GM12875 (cell line): ENCODE measurements at regions not wholly inside any gene's neighbourhood (a gene's known extent, or its start where the extent isn't known, plus 50 kb on each side); places are given as distances from the start of the nearest gene placed in this dataset.

ENCODE experiments used
- H3K4me3 ChIP-seq: one replicate; pipeline ENCODE4 v1.5.1; 2011; ENCODE audit warnings: low read depth, low read length, control low read depth
- TF ChIP-seq, protein P1 (sequence below): IDR thresholded peaks from 2 replicates; pipeline ENCODE4 v1.5.1; 2011; ENCODE audit warnings: low read depth, mild to moderate bottlenecking, control low read depth, inconsistent platforms, low read length, moderate library complexity, borderline replicate concordance; ENCODE audit not compliant: insufficient read depth

DNA sequence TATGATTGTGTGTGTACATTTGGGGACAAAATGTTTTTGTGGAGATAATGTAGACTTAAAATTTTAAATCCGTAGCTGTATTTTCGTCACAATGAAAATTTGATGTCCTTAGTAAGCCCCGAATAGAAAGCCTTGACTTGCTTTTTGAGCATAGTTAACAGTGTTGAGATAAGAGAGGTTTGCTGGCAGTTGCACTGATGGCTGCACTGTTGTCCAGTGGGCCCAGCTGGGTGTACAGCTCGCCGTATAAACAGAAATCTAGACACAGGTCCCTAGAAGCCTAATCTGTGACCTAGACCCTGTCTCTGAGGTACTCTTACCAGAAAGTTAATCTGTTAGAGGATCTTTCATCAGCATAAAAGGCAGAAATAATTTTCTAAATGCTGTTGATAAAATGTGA lies 271.3 kb upstream of the DMRT1 start:
- TF ChIP-seq, protein P1, sequence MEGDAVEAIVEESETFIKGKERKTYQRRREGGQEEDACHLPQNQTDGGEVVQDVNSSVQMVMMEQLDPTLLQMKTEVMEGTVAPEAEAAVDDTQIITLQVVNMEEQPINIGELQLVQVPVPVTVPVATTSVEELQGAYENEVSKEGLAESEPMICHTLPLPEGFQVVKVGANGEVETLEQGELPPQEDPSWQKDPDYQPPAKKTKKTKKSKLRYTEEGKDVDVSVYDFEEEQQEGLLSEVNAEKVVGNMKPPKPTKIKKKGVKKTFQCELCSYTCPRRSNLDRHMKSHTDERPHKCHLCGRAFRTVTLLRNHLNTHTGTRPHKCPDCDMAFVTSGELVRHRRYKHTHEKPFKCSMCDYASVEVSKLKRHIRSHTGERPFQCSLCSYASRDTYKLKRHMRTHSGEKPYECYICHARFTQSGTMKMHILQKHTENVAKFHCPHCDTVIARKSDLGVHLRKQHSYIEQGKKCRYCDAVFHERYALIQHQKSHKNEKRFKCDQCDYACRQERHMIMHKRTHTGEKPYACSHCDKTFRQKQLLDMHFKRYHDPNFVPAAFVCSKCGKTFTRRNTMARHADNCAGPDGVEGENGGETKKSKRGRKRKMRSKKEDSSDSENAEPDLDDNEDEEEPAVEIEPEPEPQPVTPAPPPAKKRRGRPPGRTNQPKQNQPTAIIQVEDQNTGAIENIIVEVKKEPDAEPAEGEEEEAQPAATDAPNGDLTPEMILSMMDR: no peak
- H3K4me3 ChIP-seq: no peak overlapping the region

DNA sequence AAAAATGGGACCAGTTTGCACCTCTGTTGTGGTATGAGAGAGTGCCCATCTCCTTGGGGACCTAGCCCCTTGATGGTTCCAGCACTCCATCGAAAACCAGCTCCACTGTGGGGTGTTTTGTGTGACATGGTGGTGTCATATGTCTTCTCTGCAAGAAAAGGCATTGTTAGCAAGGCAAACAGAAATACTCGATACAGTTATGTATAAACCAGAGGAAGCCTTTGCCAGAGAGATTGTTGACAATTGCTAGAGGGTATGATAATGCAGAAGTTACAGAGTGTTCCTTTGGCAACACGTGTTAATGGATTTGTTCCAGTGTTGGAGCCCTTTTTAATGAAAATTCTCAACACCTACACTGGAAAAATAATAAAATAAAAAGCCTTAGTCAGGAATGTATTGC lies 270.4 kb upstream of the DMRT1 start:
- TF ChIP-seq, protein P1: no peak
- no peak overlapping the region for H3K4me3 ChIP-seq

DNA sequence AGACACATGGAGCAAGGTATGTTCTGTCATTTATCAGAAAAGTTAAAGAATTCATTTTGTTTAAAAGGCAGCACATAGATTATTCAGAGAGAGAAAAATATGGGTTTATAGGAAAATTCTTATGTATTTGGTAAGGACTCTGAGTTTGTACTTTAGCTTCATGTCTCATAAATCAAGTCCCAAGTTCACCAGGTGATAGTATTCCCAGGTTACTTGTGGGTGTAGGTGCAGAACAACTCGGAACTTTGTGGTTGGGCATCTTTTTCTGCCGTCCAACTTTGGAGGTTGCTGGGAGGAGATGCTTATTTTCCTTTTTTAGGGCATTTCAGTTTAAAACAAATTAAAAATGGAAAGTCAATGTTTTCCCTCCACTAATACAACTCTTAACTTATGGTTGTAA lies 269.8 kb upstream of the DMRT1 start:
- TF ChIP-seq, protein P1: no peak
- no peak overlapping the region for H3K4me3 ChIP-seq

DNA sequence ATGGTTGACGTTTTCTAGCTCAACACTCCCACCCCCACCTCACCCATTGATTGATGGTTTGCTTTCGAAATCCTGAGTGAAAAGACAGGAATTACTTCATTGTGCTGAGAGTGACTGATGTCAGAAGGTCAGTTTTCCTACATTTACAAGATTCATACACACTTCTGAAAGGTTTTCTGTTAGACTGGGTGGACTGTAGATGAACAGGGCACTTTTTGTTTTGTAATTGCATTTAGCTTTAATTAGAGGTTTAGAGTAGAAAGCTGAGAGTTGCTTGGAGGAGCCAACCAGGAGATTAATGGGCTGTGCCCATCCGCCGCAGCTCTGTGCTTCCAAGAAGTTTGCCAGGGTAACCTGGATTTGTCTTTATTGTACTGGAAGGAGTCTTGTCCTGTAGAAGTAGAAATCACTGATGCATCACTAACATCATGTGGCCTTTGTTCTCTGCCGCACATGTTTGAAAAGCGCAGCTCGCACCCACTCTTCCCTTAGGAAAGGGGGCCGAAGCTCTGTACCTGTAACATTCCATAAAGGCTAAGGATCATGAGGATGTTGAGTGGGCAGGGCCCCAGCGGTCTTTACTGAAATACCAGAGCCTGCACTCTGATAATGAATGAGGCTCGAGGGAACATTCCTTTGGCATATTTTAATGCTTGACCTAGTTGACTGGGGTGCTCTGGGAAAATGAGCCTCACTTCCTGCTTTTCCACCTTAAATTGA lies 267.6 kb upstream of the DMRT1 start:
- H3K4me3 ChIP-seq: no peak overlapping the region
- TF ChIP-seq, protein P1: no peak

DNA sequence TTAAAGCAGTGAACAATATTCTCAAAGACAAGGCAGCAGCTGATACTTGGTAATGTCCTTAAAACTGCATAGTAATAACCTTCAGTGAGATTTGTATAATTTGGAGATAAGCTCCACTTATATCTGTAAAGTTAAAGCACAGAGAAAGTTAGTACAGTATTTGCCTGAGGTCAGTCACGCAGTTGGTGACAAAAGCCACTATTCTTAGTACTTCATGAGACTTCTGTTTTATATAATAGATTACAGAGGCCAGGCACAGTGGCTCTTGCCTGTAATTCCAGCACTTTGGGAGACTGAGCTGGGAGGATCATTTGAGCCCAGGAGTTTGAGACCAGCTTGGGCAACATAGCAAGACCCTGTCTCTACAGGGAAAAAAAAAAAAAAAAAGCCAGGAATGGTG lies 266.4 kb upstream of the DMRT1 start:
- no peak overlapping the region for H3K4me3 ChIP-seq

DNA sequence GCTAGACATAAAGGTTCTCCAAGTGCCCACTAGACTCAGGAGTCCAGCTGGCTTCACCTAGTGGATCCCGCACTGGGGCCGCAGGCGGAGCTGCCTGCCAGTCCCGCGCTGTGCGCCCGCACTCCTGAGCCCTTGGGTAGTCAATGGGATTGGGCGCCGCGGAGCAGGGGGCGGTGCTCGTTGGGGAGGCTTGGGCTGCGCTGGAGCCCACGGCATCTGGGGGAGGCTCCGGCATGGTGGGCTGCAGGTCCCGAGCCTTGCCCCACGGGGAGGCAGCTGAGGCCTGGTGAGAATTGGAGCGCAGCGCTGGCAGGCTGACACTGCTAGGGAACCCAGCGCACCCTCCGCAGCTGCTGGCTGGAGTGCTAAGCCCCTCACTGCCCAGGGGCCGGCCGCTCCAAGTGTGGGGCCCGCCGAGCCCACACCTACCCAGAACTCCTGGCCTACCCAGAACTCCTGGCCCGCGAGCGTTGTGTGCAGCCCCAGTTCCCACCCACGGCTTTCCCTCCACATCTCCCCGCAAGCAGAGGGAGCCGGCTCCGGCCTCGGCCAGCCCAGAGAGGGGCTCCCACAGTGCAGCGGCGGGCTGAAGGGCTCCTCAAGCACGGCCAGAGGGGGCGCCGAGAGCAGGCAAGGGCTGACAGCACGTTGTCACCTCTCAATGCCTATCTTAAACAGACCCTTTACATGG lies 260.7 kb upstream of the DMRT1 start:
- no peak overlapping the region for H3K4me3 ChIP-seq
- TF ChIP-seq, protein P1: no peak

More for the DNA sequence above, 266.4 kb upstream of the DMRT1 start:
- TF ChIP-seq, protein P1: no peak
